ENCODE measurements at regions not wholly inside any gene's neighbourhood (a gene's known extent, or its start where the extent isn't known, plus 50 kb on each side); places are given as distances from the start of the nearest gene placed in this dataset. TPM values are rescaled to one million over a fixed set of nuclear protein-coding genes. Genes with fewer than 3 reads are reported as not detected.

DNA sequence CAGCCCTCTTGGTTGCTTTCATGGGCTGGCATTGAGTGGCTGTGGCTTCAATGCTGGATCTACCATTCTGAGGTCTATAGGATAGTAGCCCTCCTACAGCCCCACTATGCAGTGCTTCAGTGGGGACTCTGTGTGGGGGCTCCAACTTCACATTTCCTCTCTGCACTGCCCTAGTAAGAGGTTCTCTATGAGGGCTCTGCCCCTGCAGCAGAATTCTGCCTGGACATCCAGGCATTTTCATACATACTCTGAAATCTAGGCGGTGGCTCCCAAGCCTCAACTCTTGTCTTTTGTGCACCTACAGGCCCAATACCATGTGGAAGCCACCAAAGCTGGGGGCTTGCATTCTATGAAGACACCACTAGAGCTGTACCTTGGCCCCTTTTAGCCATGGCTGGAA is 195.8 kb downstream of the IGSF11 start:
- no peak for DNase-seq
- Histone ChIP-seq H3K9me3 (no peaks in the 10 kb centered on the region), H3K36me3 (no peaks in the 10 kb centered on the region), H3K4me3 (no peak overlapping the region), H3K27me3 (no peaks in the 10 kb centered on the region), H3K4me1 (no peaks in the 10 kb centered on the region), H3K9ac (ENCODE audit: low read depth in 2 of 2, low read length in 2 of 2) (no peak overlapping the region), H3K27ac (no peak overlapping the region)
- TF ChIP-seq, protein P1, sequence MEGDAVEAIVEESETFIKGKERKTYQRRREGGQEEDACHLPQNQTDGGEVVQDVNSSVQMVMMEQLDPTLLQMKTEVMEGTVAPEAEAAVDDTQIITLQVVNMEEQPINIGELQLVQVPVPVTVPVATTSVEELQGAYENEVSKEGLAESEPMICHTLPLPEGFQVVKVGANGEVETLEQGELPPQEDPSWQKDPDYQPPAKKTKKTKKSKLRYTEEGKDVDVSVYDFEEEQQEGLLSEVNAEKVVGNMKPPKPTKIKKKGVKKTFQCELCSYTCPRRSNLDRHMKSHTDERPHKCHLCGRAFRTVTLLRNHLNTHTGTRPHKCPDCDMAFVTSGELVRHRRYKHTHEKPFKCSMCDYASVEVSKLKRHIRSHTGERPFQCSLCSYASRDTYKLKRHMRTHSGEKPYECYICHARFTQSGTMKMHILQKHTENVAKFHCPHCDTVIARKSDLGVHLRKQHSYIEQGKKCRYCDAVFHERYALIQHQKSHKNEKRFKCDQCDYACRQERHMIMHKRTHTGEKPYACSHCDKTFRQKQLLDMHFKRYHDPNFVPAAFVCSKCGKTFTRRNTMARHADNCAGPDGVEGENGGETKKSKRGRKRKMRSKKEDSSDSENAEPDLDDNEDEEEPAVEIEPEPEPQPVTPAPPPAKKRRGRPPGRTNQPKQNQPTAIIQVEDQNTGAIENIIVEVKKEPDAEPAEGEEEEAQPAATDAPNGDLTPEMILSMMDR (IDR thresholded peaks at IDR 0.05), result no peak
- intact Hi-C loops (cut with DNase I), result no loop called here

DNA sequence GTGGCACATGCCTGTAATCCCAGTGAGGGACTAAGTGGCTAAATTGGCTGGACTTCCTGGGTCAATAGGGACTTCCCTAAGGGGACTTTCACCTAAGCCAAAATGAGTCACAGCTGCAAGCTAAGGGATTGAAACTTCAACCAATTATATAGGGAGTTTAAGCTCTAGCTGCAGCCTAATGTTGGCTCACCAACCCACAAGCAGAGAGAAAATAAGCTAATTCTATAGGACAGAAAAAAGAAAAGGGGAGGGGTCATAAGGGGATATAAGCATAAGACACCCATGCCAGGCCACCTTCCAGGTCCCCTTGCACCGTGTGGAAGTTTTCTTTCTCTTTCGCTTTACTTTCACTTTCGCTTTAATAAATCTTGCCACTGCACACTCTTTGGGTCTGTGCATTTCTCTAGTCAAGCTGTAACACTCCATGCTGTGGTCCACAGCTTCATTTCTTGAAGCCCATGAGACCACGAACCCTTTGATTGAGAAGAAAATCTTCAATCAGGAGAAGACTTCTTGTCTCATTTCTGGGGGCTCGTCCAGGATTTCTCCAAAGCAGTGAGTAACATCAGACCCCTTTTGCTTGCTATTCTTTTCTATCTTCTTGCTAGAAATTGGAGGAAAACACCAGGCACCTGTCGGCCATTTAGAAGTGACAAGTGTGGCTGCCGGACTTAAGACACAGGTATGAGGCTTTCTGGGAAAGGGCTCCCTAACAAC is 192.3 kb downstream of the IGSF11 start:
- DNase-seq, result no peak
- no peaks in the 10 kb centered on the region for H3K36me3 ChIP-seq
- TF ChIP-seq, protein P1 (IDR thresholded peaks at IDR 0.05), result no peak
- no peaks in the 10 kb centered on the region for H3K9me3 ChIP-seq
- H3K4me3 ChIP-seq, result no peak overlapping the region
- intact Hi-C loops (cut with DNase I), result no loop called here
- no peak overlapping the region for H3K27ac ChIP-seq
- H3K4me1 ChIP-seq, result no peaks in the 10 kb centered on the region
- H3K27me3 ChIP-seq, result no peaks in the 10 kb centered on the region
- H3K9ac ChIP-seq (ENCODE audit: low read depth in 2 of 2, low read length in 2 of 2), result no peak overlapping the region

DNA sequence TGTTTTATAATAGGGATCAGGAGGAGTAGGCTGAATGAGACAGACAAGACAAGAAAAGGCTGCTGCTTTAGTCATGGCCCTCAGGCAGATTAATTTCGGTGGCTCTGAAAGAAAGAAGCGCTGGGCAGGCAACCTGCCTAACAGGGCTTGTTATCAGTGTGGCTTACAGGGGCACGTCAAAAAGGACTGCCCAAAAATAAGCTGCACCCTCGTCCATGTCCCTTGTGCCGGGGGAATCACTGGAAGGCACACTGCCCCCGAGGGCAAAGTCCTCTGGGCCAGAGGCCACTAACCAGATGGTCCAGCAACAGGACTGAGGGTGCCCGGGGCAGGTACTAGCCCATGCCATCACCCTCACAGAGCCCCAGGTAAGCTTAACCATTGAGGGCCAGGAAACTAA is 188.5 kb downstream of the IGSF11 start:
- Histone ChIP-seq H3K4me1 (no peaks in the 10 kb centered on the region), H3K27ac (no peak overlapping the region)

More for the DNA sequence above, 188.5 kb downstream of the IGSF11 start:
- no peak for DNase-seq
- Histone ChIP-seq H3K4me3 (no peak overlapping the region), H3K36me3 (no peaks in the 10 kb centered on the region), H3K27me3 (no peaks in the 10 kb centered on the region), H3K9me3 (no peaks in the 10 kb centered on the region), H3K9ac (ENCODE audit: low read depth in 2 of 2, low read length in 2 of 2) (no peak overlapping the region)
- intact Hi-C loops (cut with DNase I), result no loop called here
- TF ChIP-seq, protein P1 (IDR thresholded peaks at IDR 0.05), result no peak

Small RNA genes lying in the stretch of these regions (microRNA-seq; reads per million reads assigned to microRNA genes)
- not detected for gene MIR4447

Measured in colonic mucosa (tissue), 4 donors.